ENCODE measurements at regions not wholly inside any gene's neighbourhood (a gene's known extent, or its start where the extent isn't known, plus 50 kb on each side); places are given as distances from the start of the nearest gene placed in this dataset.

DNA sequence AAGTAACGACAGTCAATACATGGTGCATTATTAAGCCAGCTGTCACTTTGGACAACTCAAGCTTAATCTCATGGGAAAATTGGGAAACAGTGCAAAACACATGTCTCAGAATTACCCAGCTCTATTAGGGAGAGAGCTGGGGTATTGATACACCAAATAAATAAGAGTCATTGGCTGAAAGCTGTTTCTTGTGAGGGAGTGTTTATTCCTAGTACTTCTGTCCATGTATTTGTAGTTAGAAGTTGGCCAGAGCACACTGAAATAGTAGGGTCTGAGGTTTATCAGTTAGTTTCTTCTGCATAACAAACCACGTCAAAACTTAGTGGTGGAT, 192.0 kb upstream of the RALGAPA2 start:
- Histone ChIP-seq H3K4me3 (ENCODE audit: low read length in 2 of 2) (no peak overlapping the region), H3K27ac (ENCODE audit: low read depth in 1 of 2, low read length in 2 of 2) (no peak overlapping the region), H3K9me3 (ENCODE audit: control insufficient read depth, low read length) (peaks cover 5% of the 10 kb centered on the region), H3K4me1 (ENCODE audit: control insufficient read depth in 1 of 2, insufficient read depth in 2 of 2, low read length in 2 of 2) (no peaks in the 10 kb centered on the region), H3K36me3 (ENCODE audit: control insufficient read depth in 1 of 2, insufficient read depth in 2 of 2, low read length in 1 of 2) (no peaks in the 10 kb centered on the region), H3K27me3 (ENCODE audit: control insufficient read depth in 1 of 2, insufficient read depth in 2 of 2, low read length in 1 of 2) (no peaks in the 10 kb centered on the region)
- DNase-seq (no peak), ATAC-seq (ENCODE audit: low FRiP score) (no peak)
- 81 to 86% methylated on average over 2 of the region's 2 CpGs for WGBS, 2 donors
- intact Hi-C loops (cut with DNase I): no loop called here

DNA sequence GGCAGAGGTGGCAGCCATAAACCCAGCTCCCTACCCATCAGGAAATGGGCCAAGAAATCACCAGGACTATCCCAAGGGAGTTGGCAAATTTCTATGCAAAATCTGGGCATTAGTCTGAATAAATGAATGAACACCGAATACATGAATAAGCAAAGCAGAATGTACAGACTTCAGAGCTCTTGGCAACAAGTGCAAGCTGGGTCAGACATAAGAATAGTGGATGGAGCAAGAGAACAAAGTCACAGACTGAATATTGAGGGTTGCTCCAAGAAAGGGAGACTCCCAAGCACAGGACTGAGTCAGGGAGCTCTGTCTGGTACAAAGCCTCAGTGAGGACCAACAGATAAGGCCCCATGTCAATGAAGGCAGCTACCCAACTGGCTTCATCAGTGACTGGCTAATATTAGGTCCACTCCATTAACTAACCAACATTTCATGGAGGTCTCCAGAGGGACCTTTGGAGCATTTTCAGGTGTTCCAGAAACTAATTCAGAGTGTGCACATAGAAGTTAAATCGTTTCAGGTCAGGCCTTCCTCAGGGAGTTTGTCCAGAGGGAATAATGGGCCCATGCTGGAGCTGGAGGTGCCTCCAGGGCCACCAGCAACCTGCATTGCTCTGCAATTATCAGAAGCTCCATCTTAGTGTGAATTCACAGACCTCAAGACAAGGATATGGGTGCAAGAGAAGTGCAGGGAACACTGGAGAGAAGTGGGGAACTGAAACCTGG, 191.5 kb upstream of the RALGAPA2 start:
- intact Hi-C loops (cut with DNase I): no loop called here
- H3K4me3 ChIP-seq (ENCODE audit: low read length in 2 of 2): no peak overlapping the region
- ATAC-seq (ENCODE audit: low FRiP score) (no peak), DNase-seq (no peak)
- no peaks in the 10 kb centered on the region for H3K27me3 ChIP-seq (ENCODE audit: control insufficient read depth in 1 of 2, insufficient read depth in 2 of 2, low read length in 1 of 2)
- H3K36me3 ChIP-seq (ENCODE audit: control insufficient read depth in 1 of 2, insufficient read depth in 2 of 2, low read length in 1 of 2): no peaks in the 10 kb centered on the region
- no peaks in the 10 kb centered on the region for H3K4me1 ChIP-seq (ENCODE audit: control insufficient read depth in 1 of 2, insufficient read depth in 2 of 2, low read length in 2 of 2)
- H3K9me3 ChIP-seq (ENCODE audit: control insufficient read depth, low read length): peaks cover 5% of the 10 kb centered on the region
- WGBS, 2 donors: 70 to 73% methylated on average over 2 of the region's 2 CpGs
- no peak overlapping the region for H3K27ac ChIP-seq (ENCODE audit: low read depth in 1 of 2, low read length in 2 of 2)

- intact Hi-C loops (cut with DNase I): no loop called here
- H3K9me3 ChIP-seq (ENCODE audit: control insufficient read depth, low read length): peaks cover 1% of the 10 kb centered on the region
- H3K36me3 ChIP-seq (ENCODE audit: control insufficient read depth in 1 of 2, insufficient read depth in 2 of 2, low read length in 1 of 2): no peaks in the 10 kb centered on the region
- no peak for ATAC-seq (ENCODE audit: low FRiP score)
- DNase-seq: no peak
- 5 to 7% methylated on average over 4 of the region's 4 CpGs for WGBS, 2 donors
- no peaks in the 10 kb centered on the region for H3K27me3 ChIP-seq (ENCODE audit: control insufficient read depth in 1 of 2, insufficient read depth in 2 of 2, low read length in 1 of 2)
- H3K27ac ChIP-seq (ENCODE audit: low read depth in 1 of 2, low read length in 2 of 2): no peak overlapping the region
- H3K4me1 ChIP-seq (ENCODE audit: control insufficient read depth in 1 of 2, insufficient read depth in 2 of 2, low read length in 2 of 2): no peaks in the 10 kb centered on the region
- H3K4me3 ChIP-seq (ENCODE audit: low read length in 2 of 2): no peak overlapping the region
Measured at GRCh38 chr20:20897922-20898321, 185.5 kb upstream of the RALGAPA2 start.

- Histone ChIP-seq H3K4me3 (ENCODE audit: low read length in 2 of 2) (no peak overlapping the region), H3K36me3 (ENCODE audit: control insufficient read depth in 1 of 2, insufficient read depth in 2 of 2, low read length in 1 of 2) (no peaks in the 10 kb centered on the region), H3K4me1 (ENCODE audit: control insufficient read depth in 1 of 2, insufficient read depth in 2 of 2, low read length in 2 of 2) (no peaks in the 10 kb centered on the region), H3K9me3 (ENCODE audit: control insufficient read depth, low read length) (peaks cover 1% of the 10 kb centered on the region), H3K27me3 (ENCODE audit: control insufficient read depth in 1 of 2, insufficient read depth in 2 of 2, low read length in 1 of 2) (no peaks in the 10 kb centered on the region), H3K27ac (ENCODE audit: low read depth in 1 of 2, low read length in 2 of 2) (no peak overlapping the region)
- intact Hi-C loops (cut with DNase I): no loop called here
- no peak for DNase-seq
- ATAC-seq (ENCODE audit: low FRiP score): no peak
Measured at GRCh38 chr20:20897145-20897544, 184.7 kb upstream of the RALGAPA2 start.

- WGBS, 2 donors: 51 to 53% methylated on average over 3 of the region's 3 CpGs
- H3K27ac ChIP-seq (ENCODE audit: low read depth in 1 of 2, low read length in 2 of 2): no peak overlapping the region
- H3K4me3 ChIP-seq (ENCODE audit: low read length in 2 of 2): no peak overlapping the region
- ATAC-seq (ENCODE audit: low FRiP score): no peak
- peaks cover 1% of the 10 kb centered on the region for H3K9me3 ChIP-seq (ENCODE audit: control insufficient read depth, low read length)
- no peaks in the 10 kb centered on the region for H3K36me3 ChIP-seq (ENCODE audit: control insufficient read depth in 1 of 2, insufficient read depth in 2 of 2, low read length in 1 of 2)
- no peaks in the 10 kb centered on the region for H3K27me3 ChIP-seq (ENCODE audit: control insufficient read depth in 1 of 2, insufficient read depth in 2 of 2, low read length in 1 of 2)
- intact Hi-C loops (cut with DNase I): no loop called here
- no peaks in the 10 kb centered on the region for H3K4me1 ChIP-seq (ENCODE audit: control insufficient read depth in 1 of 2, insufficient read depth in 2 of 2, low read length in 2 of 2)
- DNase-seq: no peak
Measured at GRCh38 chr20:20896606-20897005, 184.2 kb upstream of the RALGAPA2 start.

GRCh38 chr20:20895537-20895936, 183.1 kb upstream of the RALGAPA2 start:
- intact Hi-C loops (cut with DNase I): no loop called here
- Histone ChIP-seq H3K36me3 (ENCODE audit: control insufficient read depth in 1 of 2, insufficient read depth in 2 of 2, low read length in 1 of 2) (no peaks in the 10 kb centered on the region), H3K4me3 (ENCODE audit: low read length in 2 of 2) (no peak overlapping the region), H3K27me3 (ENCODE audit: control insufficient read depth in 1 of 2, insufficient read depth in 2 of 2, low read length in 1 of 2) (no peaks in the 10 kb centered on the region), H3K4me1 (ENCODE audit: control insufficient read depth in 1 of 2, insufficient read depth in 2 of 2, low read length in 2 of 2) (no peaks in the 10 kb centered on the region), H3K9me3 (ENCODE audit: control insufficient read depth, low read length) (peaks cover 1% of the 10 kb centered on the region), H3K27ac (ENCODE audit: low read depth in 1 of 2, low read length in 2 of 2) (no peak overlapping the region)
- no peak for DNase-seq
- no peak for ATAC-seq (ENCODE audit: low FRiP score)
- WGBS, 2 donors: 87 to 92% methylated on average over 12 of the region's 12 CpGs

- Histone ChIP-seq H3K4me1 (ENCODE audit: control insufficient read depth in 1 of 2, insufficient read depth in 2 of 2, low read length in 2 of 2) (no peaks in the 10 kb centered on the region), H3K27me3 (ENCODE audit: control insufficient read depth in 1 of 2, insufficient read depth in 2 of 2, low read length in 1 of 2) (no peaks in the 10 kb centered on the region), H3K36me3 (ENCODE audit: control insufficient read depth in 1 of 2, insufficient read depth in 2 of 2, low read length in 1 of 2) (no peaks in the 10 kb centered on the region), H3K4me3 (ENCODE audit: low read length in 2 of 2) (no peak overlapping the region), H3K27ac (ENCODE audit: low read depth in 1 of 2, low read length in 2 of 2) (no peak overlapping the region), H3K9me3 (ENCODE audit: control insufficient read depth, low read length) (peaks cover 1% of the 10 kb centered on the region)
- intact Hi-C loops (cut with DNase I): no loop called here
- 57 to 59% methylated on average over 13 of the region's 13 CpGs for WGBS, 2 donors
- no peak for DNase-seq
- ATAC-seq (ENCODE audit: low FRiP score): no peak
Measured at GRCh38 chr20:20894753-20895152, 182.3 kb upstream of the RALGAPA2 start.

- ATAC-seq (ENCODE audit: low FRiP score) (no peak), DNase-seq (no peak)
- Histone ChIP-seq H3K4me1 (ENCODE audit: control insufficient read depth in 1 of 2, insufficient read depth in 2 of 2, low read length in 2 of 2) (no peaks in the 10 kb centered on the region), H3K36me3 (ENCODE audit: control insufficient read depth in 1 of 2, insufficient read depth in 2 of 2, low read length in 1 of 2) (no peaks in the 10 kb centered on the region), H3K4me3 (ENCODE audit: low read length in 2 of 2) (no peak overlapping the region), H3K27ac (ENCODE audit: low read depth in 1 of 2, low read length in 2 of 2) (no peak overlapping the region), H3K9me3 (ENCODE audit: control insufficient read depth, low read length) (peaks cover 1% of the 10 kb centered on the region), H3K27me3 (ENCODE audit: control insufficient read depth in 1 of 2, insufficient read depth in 2 of 2, low read length in 1 of 2) (no peaks in the 10 kb centered on the region)
- intact Hi-C loops (cut with DNase I): no loop called here
- 30 to 31% methylated on average over 3 of the region's 3 CpGs for WGBS, 2 donors
Measured at GRCh38 chr20:20894280-20894679, 181.8 kb upstream of the RALGAPA2 start.

GRCh38 chr20:20892328-20892727, 179.9 kb upstream of the RALGAPA2 start:
- DNase-seq (no peak), ATAC-seq (ENCODE audit: low FRiP score) (no peak)
- H3K36me3 ChIP-seq (ENCODE audit: control insufficient read depth in 1 of 2, insufficient read depth in 2 of 2, low read length in 1 of 2): no peaks in the 10 kb centered on the region
- H3K4me3 ChIP-seq (ENCODE audit: low read length in 2 of 2): no peak overlapping the region
- 58 to 59% methylated on average over 5 of the region's 5 CpGs for WGBS, 2 donors
- peaks cover 1% of the 10 kb centered on the region for H3K9me3 ChIP-seq (ENCODE audit: control insufficient read depth, low read length)
- H3K27ac ChIP-seq (ENCODE audit: low read depth in 1 of 2, low read length in 2 of 2): no peak overlapping the region
- no peaks in the 10 kb centered on the region for H3K4me1 ChIP-seq (ENCODE audit: control insufficient read depth in 1 of 2, insufficient read depth in 2 of 2, low read length in 2 of 2)
- intact Hi-C loops (cut with DNase I): no loop called here
- no peaks in the 10 kb centered on the region for H3K27me3 ChIP-seq (ENCODE audit: control insufficient read depth in 1 of 2, insufficient read depth in 2 of 2, low read length in 1 of 2)
